Vagina (tissue), 2 donors: ENCODE measurements at regions not wholly inside any gene's neighbourhood (a gene's known extent, or its start where the extent isn't known, plus 50 kb on each side); places are given as distances from the start of the nearest gene placed in this dataset.

Experiments
- DNase-seq, 2 donors: peaks; one replicate each; pipeline ENCODE4 v3.0.0-alpha.2; 2017; ENCODE audit errors: extremely low spot score in 2 of 2
- H3K27ac ChIP-seq: fragments of 200-600 bp; sonication (generic); one replicate; pipeline ENCODE4 v1.5.1; 2019
- H3K27me3 ChIP-seq: fragments of 200-600 bp; sonication (generic); one replicate; pipeline ENCODE4 v1.5.1; 2019
- H3K36me3 ChIP-seq, 2 donors: fragments of 200-600 bp; sonication (generic); one replicate each; pipeline ENCODE4 v1.5.1; 2017 to 2019
- H3K4me1 ChIP-seq: fragments of 200-600 bp; sonication (generic); one replicate; pipeline ENCODE4 v1.5.1; 2019
- H3K4me3 ChIP-seq, 2 donors: fragments of 200-600 bp; sonication (generic); 1 replicate in 1 of 2; 2 replicates in 1 of 2; pipeline ENCODE4 v1.5.1; 2016 to 2019
- H3K9me3 ChIP-seq: fragments of 200-600 bp; sonication (generic); one replicate; pipeline ENCODE4 v1.5.1; 2019
- POLR2A ChIP-seq, 2 donors: fragments of 450-650 bp; IDR thresholded peaks; one replicate each; pipeline ENCODE4 v1.6.1; 2017; ENCODE audit warnings: antibody characterized with exemption in 2 of 2, mild to moderate bottlenecking in 2 of 2, moderate library complexity in 2 of 2
- POLR2AphosphoS5 ChIP-seq, 2 donors: sonication (generic); formaldehyde crosslinking; IDR thresholded peaks; one replicate each; pipeline ENCODE4 v1.9.0; 2017; ENCODE audit warnings: antibody characterized with exemption in 2 of 2, mild to moderate bottlenecking in 2 of 2, low read depth in 1 of 2; ENCODE audit not compliant: insufficient read depth in 1 of 2
- intact Hi-C: fragments of 100-400 bp; cut with DNase I; formaldehyde crosslinking; loops from one replicate; pipeline ENCODE4 v1.15.1; 2023
- TF ChIP-seq, protein P1 (sequence below), 3 experiments: fragments of 450-650 bp in 2 of 3; fragments of 200-600 bp in 1 of 3; sonication (generic) in 1 of 3; IDR thresholded peaks; one replicate each; pipeline ENCODE4 v1.5.1; 2017 to 2019; ENCODE audit warnings: antibody characterized with exemption in 3 of 3, mild to moderate bottlenecking in 2 of 3, moderate library complexity in 2 of 3

DNA sequence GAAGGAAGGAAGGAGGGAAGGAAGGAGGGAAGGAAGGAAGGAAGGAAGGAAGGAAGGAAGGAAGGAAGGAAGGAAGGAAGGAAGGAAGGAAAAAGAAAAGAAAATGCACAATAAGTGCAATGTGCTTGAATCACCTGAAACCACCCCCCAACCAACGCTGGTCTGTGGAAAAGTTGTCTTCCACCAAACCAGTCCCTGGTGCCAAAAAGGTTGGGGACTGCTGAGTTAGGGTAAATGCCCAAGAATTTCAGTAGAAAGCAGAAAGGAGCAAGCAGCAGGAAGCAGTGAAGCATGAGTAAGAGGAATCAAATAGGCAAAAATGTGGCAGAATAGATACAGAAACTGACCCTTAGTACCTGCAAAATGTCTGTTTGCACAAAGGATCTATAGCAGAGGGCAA, 137.2 kb downstream of the JCAD start:
- Histone ChIP-seq H3K36me3 (no peaks in the 10 kb centered on the region), H3K27ac (no peak overlapping the region), H3K9me3 (no peaks in the 10 kb centered on the region), H3K4me3 (no peak overlapping the region), H3K27me3 (no peaks in the 10 kb centered on the region), H3K4me1 (no peaks in the 10 kb centered on the region)
- TF ChIP-seq POLR2A (IDR thresholded peaks at IDR 0.05): no peak
- TF ChIP-seq, protein P1, sequence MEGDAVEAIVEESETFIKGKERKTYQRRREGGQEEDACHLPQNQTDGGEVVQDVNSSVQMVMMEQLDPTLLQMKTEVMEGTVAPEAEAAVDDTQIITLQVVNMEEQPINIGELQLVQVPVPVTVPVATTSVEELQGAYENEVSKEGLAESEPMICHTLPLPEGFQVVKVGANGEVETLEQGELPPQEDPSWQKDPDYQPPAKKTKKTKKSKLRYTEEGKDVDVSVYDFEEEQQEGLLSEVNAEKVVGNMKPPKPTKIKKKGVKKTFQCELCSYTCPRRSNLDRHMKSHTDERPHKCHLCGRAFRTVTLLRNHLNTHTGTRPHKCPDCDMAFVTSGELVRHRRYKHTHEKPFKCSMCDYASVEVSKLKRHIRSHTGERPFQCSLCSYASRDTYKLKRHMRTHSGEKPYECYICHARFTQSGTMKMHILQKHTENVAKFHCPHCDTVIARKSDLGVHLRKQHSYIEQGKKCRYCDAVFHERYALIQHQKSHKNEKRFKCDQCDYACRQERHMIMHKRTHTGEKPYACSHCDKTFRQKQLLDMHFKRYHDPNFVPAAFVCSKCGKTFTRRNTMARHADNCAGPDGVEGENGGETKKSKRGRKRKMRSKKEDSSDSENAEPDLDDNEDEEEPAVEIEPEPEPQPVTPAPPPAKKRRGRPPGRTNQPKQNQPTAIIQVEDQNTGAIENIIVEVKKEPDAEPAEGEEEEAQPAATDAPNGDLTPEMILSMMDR (IDR thresholded peaks at IDR 0.05): no peak
- no peak for TF ChIP-seq POLR2AphosphoS5 (IDR thresholded peaks at IDR 0.05; ENCODE audit: insufficient read depth in 1 of 2, low read depth in 1 of 2)
- intact Hi-C loops: no loop called here
- DNase-seq: no peak

GRCh38 chr10:29921071-29921446, 138.3 kb downstream of the JCAD start:
- no peaks in the 10 kb centered on the region for H3K4me1 ChIP-seq
- TF ChIP-seq POLR2AphosphoS5 (IDR thresholded peaks at IDR 0.05; ENCODE audit: insufficient read depth in 1 of 2, low read depth in 1 of 2): no peak
- TF ChIP-seq POLR2A (IDR thresholded peaks at IDR 0.05): no peak
- TF ChIP-seq, protein P1 (IDR thresholded peaks at IDR 0.05): no peak
- H3K27ac ChIP-seq: no peak overlapping the region
- no peak overlapping the region for H3K4me3 ChIP-seq
- intact Hi-C loops: no loop called here
- DNase-seq: peak in 1 of 2 donors; percentile 86
- no peaks in the 10 kb centered on the region for H3K36me3 ChIP-seq
- H3K9me3 ChIP-seq: no peaks in the 10 kb centered on the region
- no peaks in the 10 kb centered on the region for H3K27me3 ChIP-seq

GRCh38 chr10:29920408-29921070, 138.8 kb downstream of the JCAD start:
- Histone ChIP-seq H3K27me3 (no peaks in the 10 kb centered on the region), H3K4me3 (no peak overlapping the region), H3K36me3 (no peaks in the 10 kb centered on the region), H3K9me3 (no peaks in the 10 kb centered on the region), H3K27ac (no peak overlapping the region), H3K4me1 (no peaks in the 10 kb centered on the region)
- TF ChIP-seq, protein P1 (IDR thresholded peaks at IDR 0.05): no peak
- no peak for TF ChIP-seq POLR2AphosphoS5 (IDR thresholded peaks at IDR 0.05; ENCODE audit: insufficient read depth in 1 of 2, low read depth in 1 of 2)
- no peak for TF ChIP-seq POLR2A (IDR thresholded peaks at IDR 0.05)
- intact Hi-C loops: no loop called here
- no peak for DNase-seq

- TF ChIP-seq, protein P1 (IDR thresholded peaks at IDR 0.05): no peak
- TF ChIP-seq POLR2AphosphoS5 (IDR thresholded peaks at IDR 0.05; ENCODE audit: insufficient read depth in 1 of 2, low read depth in 1 of 2) (no peak), POLR2A (IDR thresholded peaks at IDR 0.05) (no peak)
- peak in 1 of 2 donors; percentile 60 for DNase-seq
Measured at GRCh38 chr10:29918623-29919400, 140.6 kb downstream of the JCAD start.

GRCh38 chr10:29917311-29917710, 142.1 kb downstream of the JCAD start:
- no peak overlapping the region for H3K4me3 ChIP-seq
- no peaks in the 10 kb centered on the region for H3K27me3 ChIP-seq
- peak in 1 of 2 donors; percentile 19 for DNase-seq
- no peak overlapping the region for H3K27ac ChIP-seq
- no peaks in the 10 kb centered on the region for H3K4me1 ChIP-seq
- intact Hi-C loops: no loop called here
- TF ChIP-seq, protein P1 (IDR thresholded peaks at IDR 0.05): no peak
- TF ChIP-seq POLR2A (IDR thresholded peaks at IDR 0.05) (no peak), POLR2AphosphoS5 (IDR thresholded peaks at IDR 0.05; ENCODE audit: insufficient read depth in 1 of 2, low read depth in 1 of 2) (no peak)
- H3K9me3 ChIP-seq: no peaks in the 10 kb centered on the region
- H3K36me3 ChIP-seq: no peaks in the 10 kb centered on the region

More at GRCh38 chr10:29918623-29919400, 140.6 kb downstream of the JCAD start:
- H3K36me3 ChIP-seq: no peaks in the 10 kb centered on the region
- no peaks in the 10 kb centered on the region for H3K27me3 ChIP-seq
- H3K4me3 ChIP-seq: no peak overlapping the region
- intact Hi-C loops: no loop called here
- H3K4me1 ChIP-seq: no peaks in the 10 kb centered on the region
- H3K9me3 ChIP-seq: no peaks in the 10 kb centered on the region
- H3K27ac ChIP-seq: no peak overlapping the region
